GM21619 (cell line): ENCODE measurements at regions not wholly inside any gene's neighbourhood (a gene's known extent, or its start where the extent isn't known, plus 50 kb on each side); places are given as distances from the start of the nearest gene placed in this dataset.

Source experiments
- ATAC-seq: cut with Tn5 transposase; IDR thresholded peaks from one replicate; pipeline ENCODE4 v1.9.1; 2021; ENCODE audit not compliant: unreplicated experiment

- no peak for ATAC-seq
These were observed 221.7 kb downstream of the SOX11 start for GRCh38 chr2:5913711-5914395.

DNA sequence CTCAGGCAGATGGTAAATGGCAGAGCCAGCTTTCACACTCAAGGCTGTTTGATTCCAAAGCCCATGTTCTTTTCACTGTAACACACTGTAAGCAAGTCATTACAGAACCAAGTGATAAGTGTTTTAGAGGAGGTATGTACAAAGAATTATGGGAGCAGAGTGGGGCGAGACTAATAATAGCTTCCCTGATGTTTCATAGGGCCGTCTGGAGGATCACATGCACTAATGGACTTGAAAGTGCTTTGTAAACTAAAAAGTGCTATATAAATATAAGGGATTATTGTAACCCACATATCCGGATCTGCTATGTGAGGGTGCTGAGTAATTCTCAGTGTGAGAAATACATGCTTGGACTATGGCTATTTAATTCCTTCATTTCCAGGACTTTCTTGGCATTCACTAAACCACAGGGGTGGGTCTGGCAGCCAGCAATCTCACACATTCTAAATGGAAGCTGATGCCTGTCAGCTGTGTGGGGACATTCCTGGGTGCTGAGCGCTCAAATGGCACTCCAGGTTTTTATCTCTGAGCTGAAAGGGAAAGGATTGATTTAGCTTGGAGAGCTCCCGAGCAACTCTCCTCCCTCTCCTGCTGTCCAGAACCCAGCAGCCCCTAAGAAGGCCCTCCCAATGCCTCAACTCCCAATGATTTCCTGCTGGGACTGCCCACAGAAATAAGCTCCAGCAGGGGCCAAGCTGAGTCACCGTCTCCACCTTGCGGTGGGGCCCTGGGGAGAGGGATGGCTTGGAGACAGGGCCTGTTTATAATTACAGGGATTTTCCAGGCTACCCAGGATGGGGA lies 222.8 kb downstream of the SOX11 start:
- no peak for ATAC-seq

DNA sequence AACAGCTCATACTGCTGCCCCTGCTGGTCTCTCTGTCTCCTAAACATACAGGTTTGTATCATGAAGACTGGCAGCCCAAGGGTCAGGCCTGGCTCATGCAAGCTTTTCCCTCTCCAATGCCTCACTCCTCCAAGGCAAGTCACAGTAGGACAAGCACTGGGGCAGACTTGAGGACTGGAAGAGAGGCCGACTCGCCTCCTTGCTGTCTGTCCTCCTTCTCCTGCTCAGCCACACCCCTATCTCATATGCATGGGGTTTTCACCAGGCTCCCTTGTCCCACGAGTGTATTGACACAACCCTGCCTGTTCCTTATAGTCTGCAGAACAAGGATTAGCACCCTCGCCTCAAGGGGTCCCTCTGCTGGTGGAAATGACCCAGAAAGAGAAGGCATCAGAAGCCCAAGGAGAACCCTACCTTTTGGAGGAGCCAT lies 223.7 kb downstream of the SOX11 start:
- no peak for ATAC-seq

DNA sequence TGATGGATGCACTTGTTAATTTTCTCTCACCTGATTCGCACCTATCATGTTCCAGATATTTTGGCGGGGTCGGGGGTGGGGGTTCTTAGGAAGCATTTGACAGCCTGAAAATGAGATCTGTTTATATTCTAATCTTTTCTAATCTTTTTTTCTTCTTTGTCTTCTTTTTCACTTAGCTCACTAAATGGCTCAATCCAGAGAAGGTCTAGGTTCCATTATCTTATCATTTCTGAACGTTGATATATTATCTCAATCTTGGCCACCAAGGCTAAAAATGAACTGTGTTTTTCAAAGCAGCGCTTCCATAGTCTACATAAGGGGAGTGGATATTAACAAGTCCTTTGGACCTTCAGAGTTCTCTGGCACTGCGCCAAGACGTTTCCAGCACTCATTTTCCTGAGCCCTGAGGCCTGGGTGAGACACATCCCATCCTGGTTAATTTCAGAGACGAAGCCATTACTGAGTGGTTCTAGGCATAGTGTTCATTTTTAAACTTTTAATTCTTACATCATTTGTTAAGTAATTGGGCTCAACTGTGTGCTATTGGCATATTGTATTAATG lies 229.0 kb downstream of the SOX11 start:
- no peak for ATAC-seq

- no peak for ATAC-seq
These were observed 232.1 kb downstream of the SOX11 start for GRCh38 chr2:5923957-5924945.

DNA sequence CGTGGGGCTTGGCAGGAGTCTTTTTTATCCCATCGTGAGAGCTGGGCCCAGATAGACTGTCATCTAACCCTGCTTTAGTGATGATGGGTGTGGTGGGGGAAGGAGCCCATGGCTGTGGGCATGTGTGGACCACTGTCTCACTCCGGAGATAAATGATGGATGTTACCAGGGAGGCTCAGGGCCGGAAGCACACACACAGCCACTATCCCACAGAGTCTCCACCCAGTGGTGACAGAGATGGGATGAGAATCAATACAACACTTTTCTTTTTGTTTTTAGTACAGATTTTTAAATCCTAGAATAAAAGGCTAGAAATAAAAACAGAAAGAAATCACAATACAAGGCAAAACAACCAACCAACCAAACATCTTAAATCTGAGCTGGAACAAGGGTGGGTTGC lies 233.4 kb downstream of the SOX11 start:
- ATAC-seq: no peak

DNA sequence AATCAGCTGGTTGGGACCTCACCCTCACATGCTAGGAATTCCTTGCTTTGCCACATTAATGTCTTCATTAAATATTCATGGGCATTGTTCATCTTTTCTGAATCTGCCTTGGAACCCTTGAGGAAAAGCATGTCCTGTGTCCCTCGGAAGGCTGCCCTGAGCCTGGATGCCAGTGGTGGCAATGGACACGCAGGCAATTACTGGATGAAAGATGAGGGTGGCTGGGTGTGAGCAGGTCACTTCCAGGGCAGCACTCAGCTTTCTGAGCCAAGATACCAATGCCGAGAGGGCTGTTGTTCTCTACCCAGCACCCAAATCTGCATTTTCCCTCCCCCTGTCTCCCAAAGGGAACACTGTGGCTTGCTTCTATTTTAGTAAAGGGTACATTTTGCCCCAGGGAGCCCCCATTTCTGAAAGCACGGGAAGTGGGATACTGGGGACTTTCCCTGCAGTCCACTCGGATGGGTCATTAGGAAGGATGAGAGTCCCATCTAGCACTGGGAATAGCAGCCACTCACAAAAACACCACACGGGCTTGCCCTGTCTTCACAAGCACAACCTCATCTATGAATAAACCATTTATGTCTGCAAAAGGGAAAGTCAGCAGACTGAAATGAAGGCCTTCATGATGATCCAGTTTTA lies 234.8 kb downstream of the SOX11 start:
- no peak for ATAC-seq

DNA sequence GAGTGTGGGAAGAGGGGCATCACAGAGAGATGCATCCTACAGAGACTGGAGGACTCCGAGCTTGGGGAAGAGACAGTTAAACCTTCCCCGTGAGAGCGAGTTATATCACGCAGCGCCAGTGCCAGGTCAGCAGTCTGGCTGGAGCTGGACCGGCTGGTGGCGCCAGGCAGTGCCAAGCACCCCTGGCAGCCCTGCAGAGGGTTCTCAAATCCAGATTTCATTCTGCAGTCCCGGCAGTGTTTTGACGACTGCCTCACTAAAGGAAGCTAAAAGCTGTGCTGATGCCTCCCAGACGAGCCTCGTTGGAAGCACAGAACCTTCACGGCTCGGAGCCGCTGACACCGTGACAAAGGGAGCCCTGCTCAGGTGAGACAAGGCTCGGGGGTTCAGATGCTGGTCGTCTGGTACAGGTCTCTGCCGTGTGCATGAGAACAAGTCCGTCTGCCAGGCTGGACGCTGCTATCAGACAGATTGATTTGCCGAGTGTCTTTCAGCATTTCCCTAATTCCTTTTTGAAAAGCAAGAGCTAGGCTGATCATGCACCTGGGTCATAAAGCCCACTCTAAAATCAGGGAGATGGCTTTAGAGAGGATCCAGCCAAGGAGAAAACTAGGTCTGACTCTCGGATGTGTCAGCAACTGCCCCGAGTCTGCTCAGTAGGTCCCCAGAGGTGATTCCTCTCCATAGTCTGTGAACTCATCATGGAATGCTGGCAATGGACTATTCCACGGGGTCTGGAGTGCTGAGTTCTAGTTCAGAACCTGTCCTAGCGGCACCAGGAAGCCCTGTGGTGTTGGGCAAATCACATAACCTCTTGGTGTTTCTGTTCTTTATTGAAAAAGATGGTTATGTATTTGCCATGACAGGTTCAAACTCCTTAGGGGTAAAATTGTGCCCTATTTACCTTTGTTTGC lies 240.6 kb downstream of the SOX11 start:
- ATAC-seq: no peak

GRCh38 chr2:5933669-5934068 lies 241.5 kb downstream of the SOX11 start:
- no peak for ATAC-seq

GRCh38 chr2:5937321-5937720 lies 245.1 kb downstream of the SOX11 start:
- no peak for ATAC-seq

GRCh38 chr2:5937851-5938565 lies 245.8 kb downstream of the SOX11 start:
- ATAC-seq: no peak

- ATAC-seq: no peak
These were observed 246.3 kb downstream of the SOX11 start for GRCh38 chr2:5938566-5938896.

- no peak for ATAC-seq
These were observed 247.4 kb downstream of the SOX11 start for GRCh38 chr2:5939553-5939952.

DNA sequence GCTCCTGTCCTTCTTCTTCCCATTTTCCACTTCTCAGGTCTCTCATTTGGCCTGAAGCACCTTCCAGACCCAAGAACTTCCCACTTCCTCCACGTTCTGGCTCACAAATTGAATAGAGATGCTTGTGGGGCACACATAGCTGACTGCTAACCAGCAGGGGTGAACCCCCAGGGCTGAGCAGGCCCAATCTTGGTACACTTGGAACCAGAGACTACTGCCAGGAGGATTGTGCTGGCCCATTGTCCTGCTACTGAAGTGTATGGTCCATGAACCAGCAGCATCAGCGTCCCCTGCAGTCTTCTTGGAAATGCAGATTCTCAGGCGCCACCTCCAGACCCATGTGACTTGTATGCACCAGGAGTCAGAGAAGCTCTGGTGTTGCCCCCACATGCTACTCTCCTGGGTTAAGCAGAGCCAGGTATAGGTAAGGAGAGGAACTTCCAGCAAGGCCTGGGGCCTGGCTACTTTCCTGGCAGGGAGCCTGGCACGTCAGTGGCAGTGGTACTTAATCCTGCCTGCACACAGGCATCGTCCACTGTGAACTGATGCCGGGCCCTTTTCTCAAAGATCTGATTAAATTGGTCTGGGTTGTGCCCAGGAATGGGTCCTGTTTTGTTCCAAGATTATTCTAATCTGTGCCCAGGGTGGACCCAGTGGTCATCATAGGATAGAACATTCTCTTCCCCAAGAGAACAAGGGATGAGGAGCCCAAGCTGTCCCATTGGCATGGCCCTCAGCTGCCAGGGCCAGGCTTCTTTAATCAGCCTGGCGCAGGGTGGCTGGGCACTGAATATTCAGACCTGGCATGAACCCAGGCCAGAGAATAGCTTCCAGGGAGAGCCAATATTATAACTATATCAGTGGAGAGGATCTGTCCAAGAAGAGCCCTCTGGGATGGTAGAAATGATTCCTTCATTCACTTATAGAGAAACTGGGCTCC lies 248.7 kb downstream of the SOX11 start:
- no peak for ATAC-seq

DNA sequence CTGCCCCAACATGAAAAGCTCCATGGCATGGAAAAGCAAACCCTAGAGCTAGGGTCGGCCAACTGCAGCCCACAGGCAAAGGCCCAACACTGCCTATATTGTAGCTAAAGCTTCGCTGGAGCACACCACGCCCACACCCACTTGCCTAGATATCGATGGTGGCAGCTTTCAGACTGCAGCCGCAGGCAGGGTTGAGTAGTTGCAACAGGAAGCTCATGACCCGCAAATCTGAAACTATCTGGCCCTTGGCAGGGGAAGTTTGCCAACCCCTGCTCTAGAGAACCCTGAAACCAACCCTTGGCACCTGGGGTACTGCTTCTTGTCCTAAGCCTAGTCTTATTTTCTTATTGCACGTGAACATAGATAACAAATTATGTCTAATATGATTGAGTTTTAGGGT lies 250.0 kb downstream of the SOX11 start:
- no peak for ATAC-seq

DNA sequence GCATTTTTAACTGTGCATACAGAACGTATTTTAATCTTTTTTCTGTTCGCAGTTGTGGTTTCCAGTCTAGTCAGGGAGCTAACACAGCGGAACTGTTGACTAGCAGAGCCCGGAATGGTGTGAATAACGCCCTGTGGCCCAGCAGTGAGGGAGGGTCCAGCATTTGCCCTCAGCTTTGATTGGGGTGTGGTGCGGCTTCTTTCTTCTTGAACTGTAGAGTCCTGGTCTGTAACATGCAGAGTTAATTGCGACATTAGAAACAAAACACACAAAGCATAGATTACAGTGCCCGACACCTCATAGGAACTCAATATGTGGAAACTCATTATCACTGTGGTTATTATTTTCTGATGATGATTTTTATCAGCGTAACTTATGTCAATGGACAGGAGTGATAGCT lies 253.6 kb downstream of the SOX11 start:
- ATAC-seq: no peak

DNA sequence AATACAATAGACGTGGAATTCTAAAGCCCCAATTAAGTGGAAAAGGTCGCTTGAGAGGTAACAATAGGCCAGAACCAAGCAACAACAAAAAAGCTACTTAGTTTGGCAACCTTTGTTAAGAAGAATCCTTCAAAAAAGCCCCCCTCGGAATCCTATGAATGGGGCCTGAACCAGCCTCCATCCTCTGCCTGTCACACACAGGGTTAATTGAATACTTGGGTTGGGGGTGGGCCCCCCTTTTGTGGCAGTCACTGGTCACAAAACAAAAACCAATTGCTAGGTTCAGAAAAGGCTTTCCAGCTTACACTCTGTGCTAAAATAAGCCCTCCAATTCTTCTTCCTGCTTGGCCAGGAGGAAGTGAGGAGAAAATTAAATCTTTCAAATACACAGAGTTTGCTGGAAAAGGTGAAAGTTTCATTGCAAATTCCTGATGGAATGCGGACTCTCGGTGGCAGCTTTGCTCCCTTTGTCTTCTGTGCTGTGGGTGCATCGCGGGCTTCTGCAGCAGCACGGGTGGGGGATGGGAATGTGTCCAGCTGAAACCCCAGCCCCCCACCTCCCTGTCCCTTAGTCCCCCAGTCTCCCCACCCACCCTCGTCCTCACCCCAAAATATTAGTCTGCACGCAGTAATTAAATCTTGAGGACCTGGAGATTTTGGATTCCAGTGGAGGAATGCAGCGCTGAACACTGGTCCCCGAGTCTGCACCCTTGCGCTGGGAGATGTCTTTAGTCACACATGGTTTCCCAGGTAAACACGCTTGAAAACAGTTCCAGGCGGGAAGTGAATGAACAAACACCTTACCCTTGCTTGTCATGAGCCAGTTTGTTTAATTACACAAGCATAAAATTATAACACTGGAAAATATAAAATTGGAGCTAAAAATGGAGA lies 254.3 kb downstream of the SOX11 start:
- no peak for ATAC-seq
